Stimulated activated CD8-positive, alpha-beta memory T cell treated with anti-CD3 and anti-CD28 coated beads, Interleukin-12 subunit alpha, Interleukin-12 subunit beta, amount 100 ng/mL, for 24 hours (primary cell): ENCODE measurements at regions not wholly inside any gene's neighbourhood (a gene's known extent, or its start where the extent isn't known, plus 50 kb on each side); places are given as distances from the start of the nearest gene placed in this dataset.
"Not testable (repeated sequence)": the region's sequence is repeated elsewhere in the genome, so short reads cannot be mapped to it uniquely, and the experiment has no call there.

ENCODE experiments used
- DNase-seq: peaks from one replicate; pipeline ENCODE4 v3.0.0-alpha.2; 2020; ENCODE audit errors: extremely low read depth

DNA sequence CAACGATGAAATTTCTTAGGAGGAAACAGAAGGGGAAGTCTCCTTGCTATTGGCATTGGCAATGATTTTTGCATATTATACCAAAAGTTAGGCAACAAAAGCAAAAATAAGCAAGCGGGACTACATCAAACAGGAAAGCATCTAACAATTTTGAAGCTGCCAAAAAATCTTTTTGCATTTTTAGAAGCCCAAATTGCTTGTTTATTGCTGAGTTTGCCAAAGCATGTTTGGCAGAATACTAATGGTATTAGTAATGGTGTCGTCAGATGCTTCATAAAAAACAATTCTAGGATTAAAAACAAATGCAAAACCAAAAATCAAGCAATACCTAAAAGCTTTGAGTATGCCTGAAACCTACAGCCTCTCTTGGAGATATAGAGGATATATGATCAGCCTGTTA is 80.0 kb downstream of the GALR1 start:
- DNase-seq = no peak

DNA sequence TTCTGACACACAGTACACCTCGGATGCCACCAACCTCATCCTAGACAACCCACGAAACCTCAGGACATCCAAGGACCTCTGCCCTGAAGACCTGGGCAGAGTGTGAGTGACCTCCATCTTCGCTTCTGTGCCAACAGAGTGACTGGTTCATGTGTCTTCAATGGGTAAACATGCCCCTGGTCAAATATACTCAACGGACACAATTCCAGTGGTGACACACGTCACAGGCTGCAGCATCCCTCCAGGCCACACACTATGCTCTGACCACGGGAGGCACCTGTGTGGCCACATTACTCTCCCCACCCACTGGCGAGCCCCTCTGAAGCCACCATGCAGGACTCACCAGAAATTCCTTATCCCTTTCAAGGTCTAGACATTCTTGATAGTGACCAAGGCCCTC is 85.2 kb downstream of the GALR1 start:
- no peak for DNase-seq

DNA sequence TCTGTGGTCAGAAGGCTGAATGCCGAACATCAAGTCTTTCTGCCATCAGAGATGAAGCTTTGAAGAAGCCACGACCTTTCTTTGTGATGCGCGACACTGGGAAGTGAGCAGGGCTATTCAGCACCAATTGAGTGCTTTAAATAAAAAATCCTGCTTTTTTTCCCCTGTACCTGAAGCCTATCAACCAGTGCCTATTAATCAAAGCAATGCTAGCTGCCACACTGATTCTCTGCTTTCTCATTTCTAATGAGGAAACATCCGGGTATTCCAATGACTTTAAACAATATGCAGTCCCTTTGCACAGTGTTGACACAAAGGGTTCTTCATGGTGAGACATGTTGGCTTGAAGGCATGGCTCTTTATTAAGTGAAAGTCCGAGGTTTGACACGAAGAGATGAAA is 88.0 kb downstream of the GALR1 start:
- DNase-seq = no peak

DNA sequence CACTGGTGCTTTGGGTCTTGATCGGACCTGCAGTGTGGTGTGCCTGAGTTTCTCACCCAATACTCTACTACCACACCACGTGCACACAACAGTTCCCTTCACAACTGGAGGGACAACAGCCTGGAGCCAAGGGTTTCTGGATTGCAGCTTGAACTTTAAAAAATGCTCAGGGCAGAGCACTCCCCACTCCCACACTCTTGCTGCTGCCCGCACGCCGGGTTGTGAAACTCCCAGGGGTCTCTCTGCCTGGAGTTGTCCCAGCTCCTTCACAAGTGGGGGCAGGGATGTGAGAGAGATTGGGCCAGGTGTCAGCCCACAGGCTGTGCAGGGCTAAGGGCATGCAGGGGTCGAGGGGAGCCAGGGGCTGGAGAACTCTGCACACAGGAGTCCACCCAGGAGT is 89.4 kb downstream of the GALR1 start:
- no peak for DNase-seq

DNA sequence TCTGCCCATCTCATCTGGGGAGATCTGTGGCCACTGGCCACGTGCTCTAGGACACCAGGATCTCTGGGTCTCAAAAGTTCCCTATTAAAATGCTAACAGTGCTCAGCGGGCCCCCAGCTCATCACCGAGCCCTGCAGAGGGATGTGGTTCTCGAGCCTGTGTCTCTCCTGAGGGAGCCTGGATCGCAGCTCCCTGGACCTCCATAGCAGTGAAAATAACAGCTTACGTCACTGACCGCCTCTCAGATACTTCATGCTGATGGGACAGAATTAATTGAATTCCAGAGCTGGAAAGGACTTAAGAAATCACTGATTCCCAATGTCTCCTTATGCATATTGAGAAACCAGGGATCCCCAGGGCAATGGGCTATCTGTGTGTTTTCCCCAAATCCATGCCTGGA is 90.0 kb downstream of the GALR1 start:
- DNase-seq = no peak

DNA sequence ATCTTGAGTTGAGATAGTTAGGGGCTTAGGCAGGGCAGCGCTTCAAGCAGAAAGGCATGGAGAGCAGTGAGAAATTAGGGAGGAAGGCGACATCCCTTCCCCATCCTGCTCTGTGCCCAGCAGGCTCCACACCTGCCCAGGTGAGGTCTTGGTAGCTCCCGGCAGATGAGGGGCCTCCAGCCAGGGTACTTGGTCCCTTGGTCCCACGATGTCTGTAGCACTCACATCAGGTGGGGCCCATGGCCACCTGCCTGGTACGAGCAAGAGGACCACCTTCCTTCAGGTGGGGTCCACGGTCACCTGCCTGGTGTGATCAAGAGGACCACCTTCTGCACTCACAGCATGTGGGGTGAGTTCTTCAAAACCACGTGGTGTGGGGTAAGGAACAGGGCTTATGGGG is 91.2 kb downstream of the GALR1 start:
- no peak for DNase-seq

DNA sequence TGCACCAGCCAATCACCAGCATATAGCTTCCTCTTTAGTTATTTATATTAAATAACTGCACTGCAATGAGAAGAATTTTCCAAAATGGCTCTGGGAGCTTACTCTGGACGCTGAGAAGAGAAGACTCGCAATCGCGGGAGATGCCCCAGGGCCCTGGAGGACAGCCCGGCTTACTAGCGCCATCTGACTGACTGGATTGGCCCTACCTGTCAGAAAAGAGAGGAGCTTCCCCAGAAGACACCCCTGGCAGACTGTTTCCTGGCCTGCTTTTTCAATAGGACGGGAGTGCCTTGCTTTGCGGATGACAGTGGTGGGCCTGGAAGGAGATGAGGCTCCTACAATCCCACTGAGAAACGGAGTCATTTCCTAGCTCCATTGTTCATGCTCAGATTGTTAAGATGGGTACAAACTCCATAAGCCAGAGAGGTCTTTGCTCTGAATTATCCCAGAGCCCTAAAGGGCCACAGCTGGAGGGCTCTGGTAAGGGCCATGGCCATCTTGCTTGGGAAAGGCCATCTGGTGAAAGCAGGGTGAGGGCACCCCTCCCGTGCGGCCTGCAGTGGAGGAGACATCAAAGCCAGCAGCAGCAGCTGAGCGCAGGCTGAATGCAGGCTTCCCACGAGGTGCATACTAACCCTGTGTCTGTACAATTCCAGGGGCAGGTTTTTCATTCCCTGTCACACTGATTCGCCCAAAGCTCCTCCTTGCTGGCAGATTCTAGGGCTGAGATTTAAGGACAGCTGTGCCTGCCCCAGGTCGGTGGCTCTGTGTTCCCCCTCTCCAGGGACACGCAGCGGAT is 92.1 kb downstream of the GALR1 start:
- no peak for DNase-seq

DNA sequence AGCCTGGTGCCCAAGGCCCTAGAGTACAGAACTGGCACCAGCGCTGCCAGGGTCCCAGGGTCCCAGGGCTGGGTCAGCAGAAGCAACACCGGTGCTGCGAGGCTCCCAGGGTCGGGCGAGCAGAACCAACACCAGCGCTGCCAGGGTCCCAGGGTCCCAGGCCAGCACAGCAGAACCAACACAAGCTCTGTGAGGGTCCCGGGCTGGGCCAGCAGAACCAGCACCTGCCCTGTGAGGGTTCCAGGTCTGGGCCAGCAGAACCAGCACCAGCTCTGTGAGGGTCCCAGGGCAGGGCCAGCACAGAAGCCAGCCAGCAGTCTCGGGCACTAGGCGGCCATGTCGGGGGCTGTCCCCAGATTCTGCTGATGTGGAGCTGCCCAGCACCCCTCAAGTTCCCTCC is 93.1 kb downstream of the GALR1 start:
- no peak for DNase-seq

DNA sequence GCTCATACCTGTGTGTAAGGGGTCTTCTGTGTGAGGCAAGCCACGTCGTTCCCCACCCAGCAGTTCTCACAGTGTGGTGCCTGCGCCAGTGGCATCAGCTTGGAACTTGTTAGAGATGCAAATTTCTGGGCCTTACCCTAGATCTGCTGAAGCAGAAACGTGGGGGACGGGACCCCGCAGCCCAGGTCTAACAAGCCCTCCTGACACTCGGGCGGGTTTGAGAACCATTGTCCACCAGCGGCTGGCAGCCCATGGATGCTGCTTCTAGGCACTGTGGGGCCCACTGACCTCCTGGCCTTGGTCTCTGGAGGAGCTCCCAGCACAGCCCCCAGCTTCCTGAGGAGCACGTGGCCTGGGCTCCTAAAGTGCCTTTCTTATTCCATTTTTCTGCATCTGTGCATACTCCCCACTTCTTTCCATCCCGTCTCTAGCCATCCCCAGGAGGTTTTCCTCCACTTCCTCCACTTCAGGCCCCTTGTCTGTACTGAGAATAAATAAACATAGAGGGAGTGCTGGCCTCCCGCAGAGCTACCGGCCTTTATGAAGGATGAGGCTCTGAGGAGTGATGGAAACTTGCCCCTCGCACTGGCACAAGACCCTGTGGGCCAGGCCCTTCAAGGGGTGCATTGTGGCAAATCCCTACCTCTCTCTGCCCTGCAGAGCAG is 94.3 kb downstream of the GALR1 start:
- no peak for DNase-seq

DNA sequence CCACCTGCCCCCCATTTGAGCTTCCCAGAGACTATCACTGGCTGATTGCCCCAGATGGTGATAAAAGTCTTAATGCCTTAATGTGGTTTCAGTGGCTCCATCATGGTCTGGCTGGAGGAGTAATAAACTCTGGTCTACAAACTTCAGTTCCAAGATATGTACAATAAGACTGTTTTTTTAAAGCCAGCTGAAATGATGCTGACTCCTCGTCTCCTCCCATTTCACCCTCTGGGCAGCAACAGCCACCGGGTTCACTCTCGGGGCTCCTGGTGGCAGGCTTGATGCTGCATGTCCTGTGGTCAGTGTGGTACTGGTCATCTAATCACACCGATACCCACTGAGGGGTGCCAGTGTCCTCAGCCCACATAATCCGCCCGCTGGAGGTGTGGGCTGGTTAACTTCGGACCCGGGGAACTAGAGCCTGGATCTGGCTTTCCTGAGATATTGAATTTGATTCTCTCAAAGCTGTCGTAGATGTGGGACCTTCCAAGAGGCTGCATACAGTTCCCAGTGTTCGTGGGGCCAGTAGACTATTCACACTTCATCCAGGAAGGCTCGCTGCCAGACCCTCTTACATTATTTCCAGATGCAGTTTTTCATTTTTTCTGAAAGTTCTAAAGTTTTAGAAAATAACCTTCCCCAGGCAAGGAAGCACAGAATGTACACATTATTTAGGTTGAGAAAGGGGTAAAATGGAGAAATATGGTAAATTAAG is 95.3 kb downstream of the GALR1 start:
- no peak for DNase-seq

DNA sequence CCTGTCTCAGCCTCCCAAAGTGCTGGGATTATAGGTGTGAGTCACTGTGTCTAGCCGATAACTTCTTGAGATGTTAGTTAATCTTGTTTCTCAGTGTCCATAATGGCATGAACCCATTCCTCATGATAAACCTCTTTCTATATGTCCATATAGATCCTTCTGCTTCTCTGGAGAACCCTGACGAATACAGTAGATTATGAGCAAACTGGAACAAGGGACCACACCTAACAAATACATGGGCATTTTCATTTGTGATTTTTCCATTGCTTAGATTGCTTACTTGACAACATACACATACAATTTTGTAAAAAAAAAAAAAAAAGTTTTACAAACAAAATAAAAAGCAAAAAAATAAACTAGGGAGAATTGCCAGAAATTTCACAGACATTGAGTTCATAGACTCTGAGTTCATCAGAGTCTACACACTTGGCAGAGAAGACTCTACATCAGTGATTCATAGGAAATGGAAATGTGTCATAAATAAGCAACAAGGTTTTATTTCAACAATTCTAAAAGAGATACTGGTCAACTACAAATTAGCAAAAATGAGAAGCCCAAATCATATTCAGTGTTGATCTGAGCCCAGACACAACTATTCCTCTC is 96.7 kb downstream of the GALR1 start:
- no peak for DNase-seq

DNA sequence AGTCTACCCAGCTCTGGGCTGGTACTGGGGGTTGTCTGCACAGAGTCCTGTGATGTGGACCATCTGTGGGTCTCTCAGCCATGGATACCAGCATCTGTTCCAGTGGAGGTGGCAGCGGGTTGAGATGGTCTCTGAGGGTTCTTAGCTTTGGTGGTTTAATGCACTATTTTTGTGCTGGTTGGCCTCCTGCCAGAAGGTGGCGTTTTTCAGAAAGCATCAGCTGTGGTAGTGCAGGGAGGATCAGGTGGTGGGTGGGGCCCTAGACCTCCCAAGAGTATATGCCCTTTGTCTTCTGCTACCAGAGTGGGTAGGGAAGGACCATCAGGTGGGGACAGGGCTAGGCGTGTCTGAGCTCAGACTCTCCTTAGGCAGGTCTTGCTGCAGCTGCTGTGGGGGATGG is 103.7 kb downstream of the GALR1 start:
- DNase-seq = not testable (repeated sequence)

DNA sequence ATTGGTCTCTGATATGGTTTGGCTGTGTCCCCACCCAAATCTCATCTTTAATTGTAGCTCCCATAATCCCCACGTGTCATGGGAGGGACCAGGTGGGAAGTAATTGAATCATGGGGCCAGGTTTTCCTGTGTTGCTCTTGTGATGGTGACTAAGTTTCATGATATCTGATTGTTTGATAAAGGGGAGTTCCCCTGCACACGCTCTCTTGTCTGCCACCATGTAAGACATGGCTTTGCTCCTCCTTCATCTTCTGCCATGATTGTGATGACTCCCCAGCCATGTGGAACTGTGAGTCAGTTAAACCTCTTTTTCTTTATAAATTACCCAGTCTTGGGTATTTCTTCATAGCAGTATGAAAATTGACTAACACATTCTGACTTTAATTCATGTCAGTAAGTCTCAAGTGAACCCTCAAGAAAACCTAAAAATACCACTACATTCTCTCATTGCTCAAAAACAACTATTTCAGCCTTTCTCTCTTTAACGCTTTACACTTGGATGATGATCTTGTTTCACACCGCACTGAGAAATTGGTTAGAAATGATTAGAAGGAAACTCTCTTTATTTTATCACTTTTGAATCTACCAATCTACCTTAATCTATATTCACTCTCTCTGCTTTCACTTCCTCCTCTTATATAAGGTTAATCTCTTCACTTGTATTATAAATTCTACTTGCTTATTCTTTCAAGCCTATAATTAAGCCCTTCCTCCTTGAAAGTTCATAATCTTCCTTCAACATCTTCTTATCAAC is 110.1 kb downstream of the GALR1 start:
- DNase-seq = no peak

DNA sequence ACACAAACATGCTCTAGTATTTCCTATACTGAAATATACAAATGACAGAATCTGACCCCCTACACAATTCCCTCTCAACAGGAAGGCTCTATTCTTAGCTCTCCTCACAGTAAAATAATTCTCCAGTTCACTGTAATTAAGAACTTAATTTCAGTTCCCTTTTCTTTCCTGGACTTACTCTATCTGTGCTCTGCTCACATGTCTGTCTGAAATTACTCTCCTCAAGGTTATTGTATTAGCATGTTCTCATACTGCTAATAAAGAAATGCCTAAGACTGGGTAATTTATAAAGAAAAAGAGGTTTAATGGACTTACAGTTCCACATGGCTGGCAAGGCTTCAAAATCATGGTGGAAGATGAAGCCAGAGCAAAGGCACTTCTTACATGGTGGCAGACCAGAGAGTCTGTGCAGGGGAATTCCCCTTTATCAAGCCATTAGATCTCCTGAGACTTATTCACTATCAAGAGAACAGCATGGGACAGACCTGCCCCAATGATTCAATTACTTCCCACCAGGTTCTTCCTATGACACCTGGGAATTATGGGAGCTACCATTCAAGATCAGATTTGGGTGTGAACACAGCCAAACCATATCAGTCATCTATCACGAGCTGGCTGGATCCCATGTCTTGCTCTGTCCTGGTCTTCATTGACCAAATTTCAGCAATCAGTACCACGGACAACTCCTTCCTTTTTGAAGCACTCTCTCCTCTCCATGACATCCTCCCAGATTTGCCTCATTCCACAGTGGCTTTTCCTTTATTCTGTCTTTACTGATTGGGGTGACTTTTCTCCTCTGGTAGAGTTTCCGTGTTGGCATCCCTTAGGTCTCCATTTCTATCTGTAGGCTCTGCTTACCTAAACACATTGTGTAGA is 110.9 kb downstream of the GALR1 start:
- no peak for DNase-seq

DNA sequence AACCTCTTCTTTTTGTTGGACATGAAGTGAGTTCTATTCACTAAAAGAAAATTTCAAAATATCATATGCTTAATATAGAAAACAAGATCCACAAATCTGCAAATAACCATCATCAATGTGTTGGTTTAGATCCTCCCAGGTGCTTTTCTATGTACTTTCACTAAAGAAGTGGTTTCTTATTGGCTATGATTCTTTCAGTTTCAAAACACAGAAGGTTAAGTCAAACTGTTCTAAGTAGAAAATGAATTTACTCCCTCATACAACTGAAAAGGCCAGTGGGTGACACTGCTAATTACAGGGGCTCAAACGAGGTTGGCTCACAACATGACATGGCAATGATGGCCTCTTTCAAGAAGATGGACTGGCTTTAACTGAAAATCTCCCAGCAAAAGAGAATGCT is 111.7 kb downstream of the GALR1 start:
- DNase-seq = no peak

DNA sequence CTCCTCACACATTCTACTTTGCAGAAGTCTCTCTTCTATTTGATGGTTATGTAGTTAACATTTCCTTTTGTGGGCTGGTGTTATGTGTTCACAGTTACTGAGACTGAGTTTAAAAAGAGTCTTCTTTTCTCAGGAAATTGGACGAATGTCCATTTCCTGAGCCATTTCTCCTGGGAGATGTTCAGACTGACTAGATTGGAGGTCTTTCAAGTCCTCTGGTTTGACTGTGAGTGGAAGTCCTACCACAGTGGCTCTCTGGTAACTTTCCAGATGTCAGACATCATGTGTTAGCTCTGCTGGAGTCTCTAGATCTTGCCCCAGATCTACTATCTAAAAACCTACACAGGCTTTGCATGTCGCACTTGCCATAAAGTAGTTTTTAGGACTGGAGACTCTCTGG is 116.0 kb downstream of the GALR1 start:
- DNase-seq = no peak

DNA sequence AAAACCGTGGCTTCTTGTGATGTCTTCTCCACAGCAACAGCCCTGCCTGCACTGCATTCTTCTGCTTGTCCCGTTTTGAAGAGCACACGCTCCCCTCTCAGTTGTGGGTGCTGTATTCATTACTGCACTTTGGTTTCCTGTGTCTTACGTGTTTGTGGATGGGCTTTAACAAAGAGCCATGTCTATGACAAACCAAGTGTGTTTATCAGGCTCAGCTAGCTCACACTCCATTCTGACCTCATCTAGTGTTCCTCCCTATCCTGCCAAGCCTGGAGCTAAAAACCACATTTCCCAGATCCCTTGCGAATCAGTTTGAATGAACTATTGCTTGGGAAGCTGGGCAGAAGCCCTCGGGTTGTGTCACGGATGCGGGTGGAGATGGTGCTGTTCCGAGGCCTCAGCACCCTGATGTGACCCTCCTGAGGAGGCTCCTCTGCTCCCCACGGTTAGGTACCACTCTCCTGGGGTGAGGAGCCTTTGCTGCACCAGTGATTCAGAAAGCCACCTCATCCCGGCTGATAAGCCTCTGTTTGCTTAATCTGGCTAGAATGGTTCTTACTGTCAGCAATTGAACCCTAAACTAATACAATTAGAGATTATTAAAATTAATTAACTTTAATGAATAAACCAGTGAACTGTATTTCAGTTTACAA is 116.5 kb downstream of the GALR1 start:
- no peak for DNase-seq

DNA sequence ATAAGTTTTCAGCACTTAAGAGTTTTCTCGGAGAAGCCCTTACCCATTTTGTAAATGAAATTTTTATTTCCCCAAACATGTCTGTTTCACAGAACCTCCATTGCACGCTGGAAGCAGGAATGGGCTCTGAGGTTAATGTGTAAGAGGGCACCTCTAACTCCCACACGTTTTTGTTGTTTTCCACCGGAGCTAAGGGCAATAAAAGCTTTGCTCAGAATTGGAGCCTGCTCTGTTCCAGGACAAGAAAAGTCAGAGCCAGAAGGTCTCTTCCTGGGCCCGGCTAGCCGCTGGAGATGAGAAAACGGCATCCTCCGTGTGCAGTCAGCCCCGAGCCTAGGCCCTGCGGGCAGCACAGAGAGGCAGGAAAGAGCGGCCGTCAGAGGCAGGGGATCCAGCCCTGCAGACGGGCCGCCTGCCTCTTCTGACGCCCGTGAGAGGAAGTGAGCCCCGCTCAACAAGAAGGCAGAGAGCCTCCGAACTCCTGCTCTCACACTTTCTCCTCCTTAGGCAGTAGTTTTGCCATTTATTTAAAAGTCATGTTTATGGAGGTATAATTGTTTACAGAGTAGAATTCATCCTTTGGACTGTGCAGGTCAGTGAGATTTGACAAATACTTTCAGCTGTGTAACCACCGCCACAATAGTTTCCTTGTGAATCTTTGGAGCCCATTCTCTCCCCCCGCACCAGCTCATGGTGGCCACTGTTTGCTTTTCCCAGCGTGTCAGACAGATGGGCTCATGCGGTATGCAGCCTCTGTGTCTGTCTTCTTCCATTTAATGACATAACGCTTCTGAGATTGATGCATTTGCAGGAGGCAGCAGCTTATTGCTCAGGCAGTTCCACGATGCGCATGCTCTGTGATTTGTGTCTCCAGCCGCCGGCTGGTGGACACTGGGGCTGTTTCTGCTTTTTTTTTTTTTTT is 117.3 kb downstream of the GALR1 start:
- no peak for DNase-seq

DNA sequence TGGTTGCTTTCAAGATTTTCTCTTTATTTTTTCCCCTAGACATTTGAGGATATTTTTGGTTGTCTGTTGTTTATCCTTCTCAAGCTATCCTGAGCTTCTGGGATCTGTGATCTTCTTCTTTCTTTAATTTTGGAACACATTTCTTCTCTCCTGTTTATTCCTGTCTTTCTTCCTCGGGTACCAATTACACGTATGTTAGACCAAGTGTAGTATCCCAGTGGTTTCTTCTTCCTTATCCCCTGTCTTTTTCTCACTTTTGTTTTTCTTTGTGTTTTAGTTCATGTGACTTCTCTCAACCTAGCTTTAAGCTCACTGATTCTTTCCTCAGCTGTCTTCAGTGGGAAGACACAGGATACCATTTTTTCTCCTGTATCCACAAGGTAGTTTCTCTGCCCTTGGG is 120.0 kb downstream of the GALR1 start:
- DNase-seq = no peak
